SHP77 treated with DMSO at 0.1 percent for 48 hours (cell line): ENCODE measurements at regions not wholly inside any gene's neighbourhood (a gene's known extent, or its start where the extent isn't known, plus 50 kb on each side); places are given as distances from the start of the nearest gene placed in this dataset.

ENCODE experiments used
- DNase-seq: peaks from one replicate; lab custom pipeline; 2025; lab: John Stamatoyannopoulos, UW

GRCh38 chr10:88110822-88111221 lies 247.4 kb downstream of the PTEN start:
- no peak for DNase-seq

- DNase-seq = no peak
Observed at GRCh38 chr10:88111294-88111693, 247.9 kb downstream of the PTEN start.

GRCh38 chr10:88113232-88113631 lies 249.8 kb downstream of the PTEN start:
- no peak for DNase-seq

- no peak for DNase-seq
Observed at GRCh38 chr10:88113657-88114272, 250.3 kb downstream of the PTEN start.

GRCh38 chr10:88114368-88114767 lies 250.9 kb downstream of the PTEN start:
- DNase-seq = no peak

- DNase-seq = no peak
Observed at GRCh38 chr10:88115407-88115806, 252.0 kb downstream of the PTEN start.

- no peak for DNase-seq
Observed at GRCh38 chr10:88115968-88116367, 252.5 kb downstream of the PTEN start.

- DNase-seq = no peak
Observed at GRCh38 chr10:88116481-88116880, 253.1 kb downstream of the PTEN start.

- DNase-seq = no peak
Observed at GRCh38 chr10:88116971-88117626, 253.7 kb downstream of the PTEN start.

- no peak for DNase-seq
Observed at GRCh38 chr10:88117869-88118632, 254.6 kb downstream of the PTEN start.

GRCh38 chr10:88118729-88119128 lies 255.3 kb downstream of the PTEN start:
- no peak for DNase-seq

GRCh38 chr10:88119160-88119559 lies 255.7 kb downstream of the PTEN start:
- DNase-seq = no peak

GRCh38 chr10:88120075-88120474 lies 256.6 kb downstream of the PTEN start:
- DNase-seq = no peak

- DNase-seq = no peak
Observed at GRCh38 chr10:88120599-88121333, 257.3 kb downstream of the PTEN start.

- DNase-seq = no peak
Observed at GRCh38 chr10:88121361-88121760, 257.9 kb downstream of the PTEN start.

GRCh38 chr10:88122145-88122544 lies 258.7 kb downstream of the PTEN start:
- no peak for DNase-seq

GRCh38 chr10:88122576-88122975 lies 259.2 kb downstream of the PTEN start:
- no peak for DNase-seq

- DNase-seq = no peak
Observed at GRCh38 chr10:88125766-88126165, 262.3 kb downstream of the PTEN start.

GRCh38 chr10:88126699-88127098 lies 263.3 kb downstream of the PTEN start:
- DNase-seq = no peak

GRCh38 chr10:88127269-88127668 lies 263.8 kb downstream of the PTEN start:
- no peak for DNase-seq

- DNase-seq = no peak
Observed at GRCh38 chr10:88127766-88128165, 264.3 kb downstream of the PTEN start.

- DNase-seq = no peak
Observed at GRCh38 chr10:88129013-88129412, 265.6 kb downstream of the PTEN start.

- DNase-seq = no peak
Observed at GRCh38 chr10:88130912-88131311, 267.5 kb downstream of the PTEN start.
